ENCODE measurements at regions not wholly inside any gene's neighbourhood (a gene's known extent, or its start where the extent isn't known, plus 50 kb on each side); places are given as distances from the start of the nearest gene placed in this dataset.

DNA sequence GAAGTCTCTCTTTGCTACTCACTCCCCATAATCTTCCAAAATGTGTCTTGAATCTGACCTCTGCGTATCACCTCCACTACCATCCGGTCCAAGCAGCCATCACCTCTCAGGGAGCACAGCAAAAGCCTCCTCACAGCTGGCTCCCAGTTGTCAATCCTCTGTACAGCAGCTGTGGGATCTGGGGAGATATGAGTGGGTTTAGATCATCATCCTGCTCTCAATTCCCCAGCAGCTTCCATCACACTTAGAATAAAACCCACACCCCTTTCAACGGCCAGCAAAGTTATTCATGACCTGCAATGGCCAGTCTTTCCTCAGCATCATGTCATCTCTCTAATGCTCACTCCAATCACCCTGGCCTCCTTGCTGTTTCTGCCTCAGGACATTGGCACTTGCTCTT lies 261.6 kb downstream of the PAX3 start:
- H3K36me3 Mint-ChIP-seq (ENCODE audit: low read depth, unreplicated experiment) = no peaks in the 10 kb centered on the region
- DNase-seq (ENCODE audit: low spot score) = no peak
- no peaks in the 10 kb centered on the region for H3K27me3 Mint-ChIP-seq (ENCODE audit: unreplicated experiment)
- no peak overlapping the region for H3K27ac Mint-ChIP-seq (ENCODE audit: unreplicated experiment)
- H3K9me3 Mint-ChIP-seq (ENCODE audit: unreplicated experiment) = no peaks in the 10 kb centered on the region
- no peaks in the 10 kb centered on the region for H3K4me1 Mint-ChIP-seq (ENCODE audit: unreplicated experiment)
- H3K4me3 Mint-ChIP-seq (ENCODE audit: unreplicated experiment) = no peak overlapping the region
- TF ChIP-seq CTCF (IDR thresholded peaks at IDR 0.05; ENCODE audit: unreplicated experiment) = no peak

DNA sequence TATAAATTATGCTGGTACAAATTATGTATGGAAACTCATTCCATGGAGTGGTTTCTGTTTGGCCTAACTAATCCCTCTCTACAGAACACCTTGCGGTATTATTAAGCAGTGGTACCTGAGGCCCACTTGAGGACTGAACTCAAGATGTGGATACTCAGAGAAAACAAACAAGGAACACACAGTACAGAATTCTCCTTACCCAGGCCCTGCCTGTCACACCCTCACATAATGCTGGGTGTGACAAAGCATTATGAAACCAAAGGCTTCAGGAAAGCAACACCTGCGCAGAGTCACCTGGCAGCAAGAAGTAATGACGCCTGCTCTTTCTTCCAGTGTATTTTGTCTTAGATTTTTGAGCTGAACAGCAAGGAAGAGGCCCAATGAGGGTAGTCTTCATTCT lies 264.7 kb downstream of the PAX3 start:
- H3K4me1 Mint-ChIP-seq (ENCODE audit: unreplicated experiment) = no peaks in the 10 kb centered on the region
- no peaks in the 10 kb centered on the region for H3K36me3 Mint-ChIP-seq (ENCODE audit: low read depth, unreplicated experiment)
- no peak overlapping the region for H3K4me3 Mint-ChIP-seq (ENCODE audit: unreplicated experiment)
- no peaks in the 10 kb centered on the region for H3K9me3 Mint-ChIP-seq (ENCODE audit: unreplicated experiment)
- H3K27me3 Mint-ChIP-seq (ENCODE audit: unreplicated experiment) = peaks cover 6% of the 10 kb centered on the region
- no peak overlapping the region for H3K27ac Mint-ChIP-seq (ENCODE audit: unreplicated experiment)
- TF ChIP-seq CTCF (IDR thresholded peaks at IDR 0.05; ENCODE audit: unreplicated experiment) = no peak
- DNase-seq (ENCODE audit: low spot score) = no peak

- Mint-ChIP-seq H3K36me3 (ENCODE audit: low read depth, unreplicated experiment) (no peaks in the 10 kb centered on the region), H3K4me1 (ENCODE audit: unreplicated experiment) (no peaks in the 10 kb centered on the region), H3K9me3 (ENCODE audit: unreplicated experiment) (no peaks in the 10 kb centered on the region), H3K4me3 (ENCODE audit: unreplicated experiment) (no peak overlapping the region), H3K27me3 (ENCODE audit: unreplicated experiment) (peaks cover 7% of the 10 kb centered on the region), H3K27ac (ENCODE audit: unreplicated experiment) (no peak overlapping the region)
- no peak for TF ChIP-seq CTCF (IDR thresholded peaks at IDR 0.05; ENCODE audit: unreplicated experiment)
- DNase-seq (ENCODE audit: low spot score) = no peak
Measured at GRCh38 chr2:222033541-222033940, 265.3 kb downstream of the PAX3 start.

DNA sequence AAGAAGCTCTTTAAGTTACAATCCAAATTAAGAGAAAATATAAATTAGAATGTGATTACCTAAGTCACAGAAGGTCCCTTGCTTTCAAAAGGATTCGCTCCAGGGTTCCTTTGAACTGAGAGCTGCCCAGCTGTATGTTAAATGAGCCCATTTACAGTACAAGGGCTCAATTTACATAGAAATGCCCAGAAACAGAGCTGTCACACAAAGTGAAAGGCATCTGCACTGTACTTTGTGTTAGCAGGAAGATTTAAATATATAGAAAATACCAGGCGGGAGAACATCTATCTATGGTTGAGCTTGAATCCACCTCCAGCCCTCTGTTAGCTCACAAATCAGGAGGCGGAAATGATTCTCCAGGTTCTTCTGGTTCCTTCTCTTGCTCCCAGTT lies 272.9 kb downstream of the PAX3 start:
- Mint-ChIP-seq H3K9me3 (ENCODE audit: unreplicated experiment) (no peaks in the 10 kb centered on the region), H3K36me3 (ENCODE audit: low read depth, unreplicated experiment) (no peaks in the 10 kb centered on the region), H3K4me1 (ENCODE audit: unreplicated experiment) (peaks cover 12% of the 10 kb centered on the region), H3K27me3 (ENCODE audit: unreplicated experiment) (peaks cover 7% of the 10 kb centered on the region), H3K27ac (ENCODE audit: unreplicated experiment) (no peak overlapping the region), H3K4me3 (ENCODE audit: unreplicated experiment) (no peak overlapping the region)
- DNase-seq (ENCODE audit: low spot score) = no peak
- TF ChIP-seq CTCF (IDR thresholded peaks at IDR 0.05; ENCODE audit: unreplicated experiment) = no peak

- Mint-ChIP-seq H3K36me3 (ENCODE audit: low read depth, unreplicated experiment) (no peaks in the 10 kb centered on the region), H3K4me1 (ENCODE audit: unreplicated experiment) (peaks cover 12% of the 10 kb centered on the region), H3K27me3 (ENCODE audit: unreplicated experiment) (peaks cover 4% of the 10 kb centered on the region), H3K27ac (ENCODE audit: unreplicated experiment) (no peak overlapping the region), H3K4me3 (ENCODE audit: unreplicated experiment) (no peak overlapping the region), H3K9me3 (ENCODE audit: unreplicated experiment) (no peaks in the 10 kb centered on the region)
- TF ChIP-seq CTCF (IDR thresholded peaks at IDR 0.05; ENCODE audit: unreplicated experiment) = peak; percentile 55
- DNase-seq (ENCODE audit: low spot score) = peak; percentile 14
Measured at GRCh38 chr2:222024932-222025880, 273.6 kb downstream of the PAX3 start.
